IMR-90 (cell line): ENCODE measurements at regions not wholly inside any gene's neighbourhood (a gene's known extent, or its start where the extent isn't known, plus 50 kb on each side); places are given as distances from the start of the nearest gene placed in this dataset.

ENCODE experiments used
- ATAC-seq: fragments of 200-7000 bp; cut with Tn5 transposase; 2 replicates; pipeline ENCODE4 v1.9.1; 2020; ENCODE audit warnings: low read depth, mild to moderate bottlenecking, moderate library complexity
- BruUV-seq: library from RNA; stranded (reverse); fragments of 400-500 nt; replicated peaks from 2 replicates; lab custom pipeline; 2021; lab: Mats Ljungman, UMichigan
- CTCF ChIA-PET: fragments of 300-600 bp; formaldehyde crosslinking; extraction: SDS; loops from one replicate; lab custom pipeline; 2021; ENCODE audit warnings: antibody characterized with exemption; lab: Yijun Ruan, JAX
- POLR2A ChIA-PET: fragments of 300-600 bp; sonication (Branson Sonifier 250); formaldehyde crosslinking; loops from one replicate; lab custom pipeline; 2022; ENCODE audit warnings: antibody characterized with exemption; ENCODE audit not compliant: unreplicated experiment; lab: Charles Lee
- DNase-seq: peaks from one replicate; pipeline ENCODE4 v3.0.0; 2013
- H2AFZ ChIP-seq: replicated peaks from 2 replicates; pipeline ENCODE3; 2013; ENCODE audit warnings: low read length, mild to moderate bottlenecking; ENCODE audit not compliant: poor library complexity
- H2AK5ac ChIP-seq: 2 replicates; pipeline ENCODE4 v1.6.1; 2013; ENCODE audit warnings: low read depth, low read length, inconsistent platforms
- H2AK9ac ChIP-seq: replicated peaks from 2 replicates; pipeline ENCODE3; 2013; ENCODE audit warnings: mild to moderate bottlenecking, low read depth, low read length, moderate library complexity; ENCODE audit not compliant: poor library complexity
- H2BK120ac ChIP-seq: 2 replicates; pipeline ENCODE4 v1.6.1; 2013; ENCODE audit warnings: low read depth, low read length, inconsistent platforms
- H2BK15ac ChIP-seq: 3 replicates; pipeline ENCODE4 v1.6.1; 2013; ENCODE audit warnings: low read depth, low read length, inconsistent platforms
- H2BK20ac ChIP-seq: 2 replicates; pipeline ENCODE4 v1.6.1; 2013; ENCODE audit warnings: low read depth, mild to moderate bottlenecking, inconsistent platforms, low read length, moderate library complexity
- H2BK5ac ChIP-seq: 2 replicates; pipeline ENCODE4 v1.6.1; 2013; ENCODE audit warnings: mild to moderate bottlenecking, low read depth, low read length, inconsistent platforms; ENCODE audit not compliant: poor library complexity, severe bottlenecking
- H3K14ac ChIP-seq: replicated peaks from 2 replicates; pipeline ENCODE4 v1.6.1; 2013; ENCODE audit warnings: low read depth, low read length, inconsistent platforms
- H3K18ac ChIP-seq: 2 replicates; pipeline ENCODE4 v1.6.1; 2013; ENCODE audit warnings: low read depth, low read length, control low read depth
- H3K23ac ChIP-seq: 2 replicates; pipeline ENCODE4 v1.6.1; 2013; ENCODE audit warnings: low read depth, low read length, inconsistent platforms
- H3K27ac ChIP-seq: 2 replicates; pipeline ENCODE4 v1.5.1; 2013; ENCODE audit warnings: mild to moderate bottlenecking, control low read depth, low read length; ENCODE audit not compliant: insufficient read depth
- H3K27me3 ChIP-seq: 2 replicates; pipeline ENCODE4 v1.6.1; 2013; ENCODE audit warnings: low read length; ENCODE audit not compliant: control insufficient read depth, insufficient read depth
- H3K36me3 ChIP-seq: 2 replicates; pipeline ENCODE4 v1.6.1; 2013; ENCODE audit warnings: low read length, mixed read lengths; ENCODE audit not compliant: control insufficient read depth, insufficient read depth
- H3K4ac ChIP-seq: 2 replicates; pipeline ENCODE4 v1.6.1; 2013; ENCODE audit warnings: low read depth, low read length, inconsistent platforms
- H3K4me1 ChIP-seq: 2 replicates; pipeline ENCODE4 v1.6.1; 2013; ENCODE audit warnings: low read length, mixed read lengths; ENCODE audit not compliant: control insufficient read depth, insufficient read depth
- H3K4me2 ChIP-seq: 2 replicates; pipeline ENCODE4 v1.6.1; 2013; ENCODE audit warnings: low read depth, mild to moderate bottlenecking, control low read depth, low read length, moderate library complexity
- H3K4me3 ChIP-seq: 2 replicates; pipeline ENCODE4 v1.5.1; 2013; ENCODE audit warnings: low read depth, mild to moderate bottlenecking, control low read depth, low read length, moderate library complexity; ENCODE audit not compliant: insufficient read depth
- H3K56ac ChIP-seq: 2 replicates; pipeline ENCODE4 v1.6.1; 2013; ENCODE audit warnings: low read length, inconsistent platforms; ENCODE audit not compliant: insufficient read depth; ENCODE audit errors: extremely low read depth
- H3K79me1 ChIP-seq, 2 experiments: 2 replicates each; pipeline ENCODE4 v1.6.1; 2013; ENCODE audit warnings: low read length in 2 of 2, inconsistent platforms in 1 of 2, low read depth in 1 of 2
- H3K9ac ChIP-seq: 2 replicates; pipeline ENCODE4 v1.6.1; 2013; ENCODE audit warnings: low read depth, low read length, control low read depth
- H3K9me1 ChIP-seq: 2 replicates; pipeline ENCODE4 v1.6.1; 2013; ENCODE audit warnings: low read length, inconsistent platforms; ENCODE audit not compliant: insufficient read depth
- H3K9me3 ChIP-seq: 2 replicates; pipeline ENCODE4 v1.6.1; 2013; ENCODE audit warnings: low read length; ENCODE audit not compliant: control insufficient read depth, insufficient read depth
- H4K20me1 ChIP-seq: 2 replicates; pipeline ENCODE4 v1.6.1; 2013; ENCODE audit warnings: low read length, inconsistent platforms; ENCODE audit not compliant: insufficient read depth
- H4K5ac ChIP-seq: 2 replicates; pipeline ENCODE4 v1.6.1; 2013; ENCODE audit warnings: mild to moderate bottlenecking, low read depth, low read length, control low read depth
- H4K8ac ChIP-seq, 2 experiments: 2 replicates each; pipeline ENCODE4 v1.6.1; 2013; ENCODE audit warnings: low read depth in 2 of 2, low read length in 2 of 2, control low read depth in 1 of 2, inconsistent platforms in 1 of 2
- H4K91ac ChIP-seq: 2 replicates; pipeline ENCODE4 v1.6.1; 2013; ENCODE audit warnings: low read depth, low read length, inconsistent platforms; ENCODE audit not compliant: insufficient read depth
- BHLHE40 ChIP-seq: fragments of 150-350 bp; IDR thresholded peaks from 2 replicates; pipeline ENCODE4 v1.6.1; 2016; ENCODE audit warnings: mild to moderate bottlenecking, low read depth, low read length
- CEBPB ChIP-seq: IDR thresholded peaks from 2 replicates; pipeline ENCODE4 v1.6.1; 2012; ENCODE audit warnings: low read depth, low read length, improper control_type of control experiment
- CHD1 ChIP-seq: IDR thresholded peaks from 2 replicates; pipeline ENCODE4 v1.6.1; 2012; ENCODE audit warnings: low read depth, low read length, improper control_type of control experiment
- CTCF ChIP-seq: conservative IDR thresholded peaks from 2 replicates; pipeline ENCODE4 v1.5.1; 2012; ENCODE audit warnings: mild to moderate bottlenecking, low read depth, low read length, improper control_type of control experiment
- ELK1 ChIP-seq: fragments of 150-350 bp; IDR thresholded peaks from 2 replicates; pipeline ENCODE4 v1.6.1; 2016; ENCODE audit warnings: low read depth, mild to moderate bottlenecking, low read length, moderate library complexity, borderline replicate concordance
- MAFK ChIP-seq: IDR thresholded peaks from 2 replicates; pipeline ENCODE4 v1.6.1; 2012; ENCODE audit warnings: low read depth, low read length, improper control_type of control experiment
- NFE2L2 ChIP-seq: fragments of 150-350 bp; IDR thresholded peaks from 2 replicates; pipeline ENCODE4 v1.6.1; 2016; ENCODE audit warnings: low read depth, mild to moderate bottlenecking, low read length
- RAD21 ChIP-seq: IDR thresholded peaks from 2 replicates; pipeline ENCODE4 v1.6.1; 2012; ENCODE audit warnings: low read length, improper control_type of control experiment
- RCOR1 ChIP-seq: IDR thresholded peaks from 2 replicates; pipeline ENCODE4 v1.6.1; 2012; ENCODE audit warnings: mild to moderate bottlenecking, low read length, improper control_type of control experiment; ENCODE audit not compliant: insufficient replicate concordance
- RFX5 ChIP-seq: IDR thresholded peaks from 2 replicates; pipeline ENCODE4 v1.8.0; 2012; ENCODE audit warnings: low read depth, mild to moderate bottlenecking, low read length, moderate library complexity
- SMC3 ChIP-seq: fragments of 150-350 bp; IDR thresholded peaks from 2 replicates; pipeline ENCODE4 v1.6.1; 2016; ENCODE audit warnings: low read depth, mild to moderate bottlenecking, antibody characterized with exemption, low read length, moderate library complexity
- USF2 ChIP-seq: fragments of 150-350 bp; IDR thresholded peaks from 2 replicates; pipeline ENCODE4 v1.6.1; 2017; ENCODE audit warnings: mild to moderate bottlenecking, antibody characterized with exemption, low read length, low read depth
- dilution Hi-C: fragments of 300-500 bp; cut with HindIII; formaldehyde crosslinking; loops from one replicate; pipeline ENCODE4 v1.14.3; 2018; ENCODE audit warnings: low sequenced_read_pairs; ENCODE audit not compliant: unreplicated experiment
- in situ Hi-C: fragments of 300-500 bp; cut with MboI; formaldehyde crosslinking; loops from 3 replicates; pipeline ENCODE4 v1.14.3; 2019; ENCODE audit warnings: low sequenced_read_pairs, inconsistent platforms, mixed read lengths
- intact Hi-C: fragments of 100-400 bp; cut with micrococcal nuclease; formaldehyde crosslinking; loops from 2 replicates; pipeline ENCODE4 v1.10.0; 2022

GRCh38 chr18:30451981-30452380, 590.6 kb downstream of the DSC3 start:
- no peak overlapping the region for H3K23ac ChIP-seq
- no peaks in the 10 kb centered on the region for H3K4me1 ChIP-seq
- H3K56ac ChIP-seq, result no peak overlapping the region
- H2BK20ac ChIP-seq, result no peak overlapping the region
- no peak overlapping the region for H3K4me3 ChIP-seq
- ChIA-PET POLR2A (no interaction called here), CTCF (no interaction called here)
- no peak overlapping the region for H3K4me2 ChIP-seq
- H4K8ac ChIP-seq, result no peak overlapping the region
- H2AFZ ChIP-seq, result no peak overlapping the region
- no TSS peak for BruUV-seq
- no peaks in the 10 kb centered on the region; the same call in 1 of the 2 replicates for H3K9me3 ChIP-seq
- H3K18ac ChIP-seq, result no peak overlapping the region
- no peak overlapping the region for H4K5ac ChIP-seq
- no peak overlapping the region for H3K14ac ChIP-seq
- no peaks in the 10 kb centered on the region for H4K20me1 ChIP-seq
- no peak overlapping the region for H3K4ac ChIP-seq
- no peak overlapping the region for H3K9ac ChIP-seq
- H4K91ac ChIP-seq, result no peak overlapping the region
- no peak overlapping the region for H2AK9ac ChIP-seq
- H3K27me3 ChIP-seq, result no peaks in the 10 kb centered on the region
- DNase-seq, result no peak
- in situ Hi-C loops, result no loop called here
- no peak overlapping the region for H2AK5ac ChIP-seq
- TF ChIP-seq CHD1, result no peak
- TF ChIP-seq CEBPB, result no peak
- TF ChIP-seq SMC3, result no peak
- TF ChIP-seq MAFK, result no peak
- no peak for TF ChIP-seq ELK1
- no peak for TF ChIP-seq NFE2L2
- TF ChIP-seq RFX5, result no peak
- TF ChIP-seq BHLHE40, result no peak
- TF ChIP-seq USF2, result no peak
- no peak for TF ChIP-seq RAD21
- no peak for TF ChIP-seq CTCF
- TF ChIP-seq RCOR1, result no peak
- no peak overlapping the region for H3K27ac ChIP-seq
- H2BK120ac ChIP-seq, result no peak overlapping the region
- intact Hi-C loops, result no loop called here
- no peaks in the 10 kb centered on the region for H3K36me3 ChIP-seq
- no peak for ATAC-seq
- no peak overlapping the region for H2BK5ac ChIP-seq
- H3K79me1 ChIP-seq, result no peaks in the 10 kb centered on the region
- H3K9me1 ChIP-seq, result no peaks in the 10 kb centered on the region
- H2BK15ac ChIP-seq, result no peak overlapping the region
- dilution Hi-C loops, result no loop called here
